ENCODE measurements at regions not wholly inside any gene's neighbourhood (a gene's known extent, or its start where the extent isn't known, plus 50 kb on each side); places are given as distances from the start of the nearest gene placed in this dataset.

DNA sequence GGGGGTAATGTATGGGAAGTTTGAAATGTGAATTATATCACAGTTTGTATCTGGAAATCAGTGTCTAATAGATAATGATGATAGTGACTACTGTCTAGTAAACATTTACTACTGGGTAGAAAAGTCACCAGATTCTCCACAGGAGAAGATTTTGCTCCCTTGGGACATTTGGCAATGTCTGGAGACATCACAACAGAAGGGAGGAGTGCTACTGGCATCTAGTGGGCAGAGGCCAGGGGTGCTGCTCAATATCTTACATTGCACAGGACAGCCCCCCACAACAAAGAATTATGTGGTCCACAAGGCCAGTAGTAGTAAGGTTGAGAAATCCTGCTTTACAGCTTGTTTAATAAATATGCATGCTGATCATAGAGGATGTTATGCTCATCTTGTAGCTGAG, 92.3 kb upstream of the PRPS1L1 start:
- Histone ChIP-seq H3K79me2 (ENCODE audit: insufficient read depth, low read length) (no peaks in the 10 kb centered on the region), H2AFZ (ENCODE audit: low read depth, low read length, poor library complexity, severe bottlenecking) (no peak overlapping the region), H3K27ac (ENCODE audit: low read depth, low read length) (no peak overlapping the region), H3K36me3 (ENCODE audit: control insufficient read depth in 1 of 2, insufficient read depth in 2 of 2, low read length in 2 of 2) (no peaks in the 10 kb centered on the region), H3K27me3 (ENCODE audit: insufficient read depth, low read length) (no peaks in the 10 kb centered on the region), H3K4me1 (ENCODE audit: control insufficient read depth in 1 of 2, insufficient read depth in 2 of 2, low read length in 2 of 2) (no peaks in the 10 kb centered on the region), H3K4me3 (replicated peaks in 1 of 2; ENCODE audit: low read depth in 1 of 2, low read length in 2 of 2) (no peak overlapping the region), H3K4me2 (ENCODE audit: low read length) (no peak overlapping the region), H3K9ac (ENCODE audit: low read length) (no peak overlapping the region), H3K9me3 (ENCODE audit: control insufficient read depth in 1 of 2, insufficient read depth in 1 of 2, low read depth in 1 of 2, low read length in 2 of 2) (no peaks in the 10 kb centered on the region), H4K20me1 (ENCODE audit: insufficient read depth) (no peaks in the 10 kb centered on the region), H3K9me2 (ENCODE audit: insufficient read depth) (no peaks in the 10 kb centered on the region)
- CTCF ChIA-PET = interaction anchor here (1.5 to 1.6 kb wide), 2 partner anchors 350 to 413 kb away, joined by 6 to 9 read pairs; no protein-coding TSS in a partner anchor
- POLR2A ChIA-PET = no interaction called here
- TF ChIP-seq EGR1 (IDR thresholded peaks at IDR 0.05; ENCODE audit: low read depth) (no peak), RAD21 (IDR thresholded peaks at IDR 0.05; ENCODE audit: low read depth) (peak; percentile 59)
- TF ChIP-seq, protein P1, sequence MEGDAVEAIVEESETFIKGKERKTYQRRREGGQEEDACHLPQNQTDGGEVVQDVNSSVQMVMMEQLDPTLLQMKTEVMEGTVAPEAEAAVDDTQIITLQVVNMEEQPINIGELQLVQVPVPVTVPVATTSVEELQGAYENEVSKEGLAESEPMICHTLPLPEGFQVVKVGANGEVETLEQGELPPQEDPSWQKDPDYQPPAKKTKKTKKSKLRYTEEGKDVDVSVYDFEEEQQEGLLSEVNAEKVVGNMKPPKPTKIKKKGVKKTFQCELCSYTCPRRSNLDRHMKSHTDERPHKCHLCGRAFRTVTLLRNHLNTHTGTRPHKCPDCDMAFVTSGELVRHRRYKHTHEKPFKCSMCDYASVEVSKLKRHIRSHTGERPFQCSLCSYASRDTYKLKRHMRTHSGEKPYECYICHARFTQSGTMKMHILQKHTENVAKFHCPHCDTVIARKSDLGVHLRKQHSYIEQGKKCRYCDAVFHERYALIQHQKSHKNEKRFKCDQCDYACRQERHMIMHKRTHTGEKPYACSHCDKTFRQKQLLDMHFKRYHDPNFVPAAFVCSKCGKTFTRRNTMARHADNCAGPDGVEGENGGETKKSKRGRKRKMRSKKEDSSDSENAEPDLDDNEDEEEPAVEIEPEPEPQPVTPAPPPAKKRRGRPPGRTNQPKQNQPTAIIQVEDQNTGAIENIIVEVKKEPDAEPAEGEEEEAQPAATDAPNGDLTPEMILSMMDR (IDR thresholded peaks at IDR 0.05 in 2 of 3, conservative IDR thresholded peaks at IDR 0.05 in 1 of 3; ENCODE audit: borderline replicate concordance in 1 of 3, insufficient read depth in 1 of 3, low read depth in 2 of 3, low read length in 2 of 3) = peak; percentile 35 to 51 (median 41); a peak in 4 of 6 replicates
- peak; percentile 3 for DNase-seq (ENCODE audit: low read depth, low spot score)
- peak; percentile 52; the same call in 1 of the 2 replicates for ATAC-seq
- RAD21 ChIA-PET (ENCODE audit: low non-redundant PET in 1 of 2, low total read pairs in 2 of 2, uncharacterized antibody in 2 of 2, unreplicated experiment in 2 of 2) = no interaction called here
- intact Hi-C loops (cut with micrococcal nuclease) = loop anchor here (1.0 to 2.0 kb wide), 2 partner anchors 351 to 413 kb away; no protein-coding TSS in a partner anchor
- BruUV-seq (replicated peaks) = no TSS peak

DNA sequence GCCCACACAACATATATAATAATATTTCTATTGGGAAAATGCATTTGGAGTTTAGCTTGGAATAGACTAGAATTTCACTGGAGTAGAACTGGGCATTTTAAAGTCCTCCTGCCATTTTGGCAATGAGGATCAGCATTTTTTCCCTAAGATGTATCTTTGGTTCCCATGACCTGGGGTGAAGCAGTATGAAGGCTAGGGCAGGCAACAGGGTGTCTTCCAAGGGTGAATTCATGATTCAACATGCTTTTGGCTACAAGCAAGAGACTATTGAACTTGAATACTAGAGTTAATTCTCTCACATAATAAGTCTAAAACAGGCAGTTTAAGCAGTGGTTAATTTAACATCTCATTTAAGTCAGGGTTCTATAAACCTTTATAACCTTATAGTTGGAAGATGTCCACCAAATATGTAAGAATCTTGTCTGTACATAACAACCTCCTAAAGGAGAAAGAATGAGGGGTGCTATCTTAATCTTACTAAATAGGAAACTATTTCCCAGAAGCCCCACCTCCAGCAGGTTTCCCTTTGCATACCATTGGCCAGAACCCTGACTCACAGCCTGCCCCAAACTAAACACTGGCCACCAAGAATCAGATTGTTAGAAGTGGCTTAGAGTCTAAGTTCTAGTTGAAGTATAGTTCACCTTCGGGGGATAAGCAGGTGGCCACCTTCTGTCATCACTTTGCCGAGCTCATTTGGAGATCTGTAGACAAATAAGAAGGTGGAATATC, 96.0 kb upstream of the PRPS1L1 start:
- intact Hi-C loops (cut with micrococcal nuclease) = no loop called here
- no peak overlapping the region for H3K4me3 ChIP-seq (replicated peaks in 1 of 2; ENCODE audit: low read depth in 1 of 2, low read length in 2 of 2)
- no peaks in the 10 kb centered on the region for H3K79me2 ChIP-seq (ENCODE audit: insufficient read depth, low read length)
- H3K4me2 ChIP-seq (ENCODE audit: low read length) = no peak overlapping the region
- no peak for DNase-seq (ENCODE audit: low read depth, low spot score)
- H3K9ac ChIP-seq (ENCODE audit: low read length) = no peak overlapping the region
- H3K27me3 ChIP-seq (ENCODE audit: insufficient read depth, low read length) = no peaks in the 10 kb centered on the region
- CTCF ChIA-PET = no interaction called here
- no peaks in the 10 kb centered on the region for H3K4me1 ChIP-seq (ENCODE audit: control insufficient read depth in 1 of 2, insufficient read depth in 2 of 2, low read length in 2 of 2)
- no peaks in the 10 kb centered on the region for H3K9me3 ChIP-seq (ENCODE audit: control insufficient read depth in 1 of 2, insufficient read depth in 1 of 2, low read depth in 1 of 2, low read length in 2 of 2)
- BruUV-seq (replicated peaks) = no TSS peak
- H3K9me2 ChIP-seq (ENCODE audit: insufficient read depth) = no peaks in the 10 kb centered on the region
- ATAC-seq = no peak
- TF ChIP-seq YY1 (IDR thresholded peaks at IDR 0.05; ENCODE audit: extremely low read depth, insufficient replicate concordance, low read depth, low read length) = no peak
- no peak for TF ChIP-seq TCF7L2 (IDR thresholded peaks at IDR 0.05; ENCODE audit: borderline replicate concordance, extremely low read depth, insufficient read depth, insufficient read length)
- TF ChIP-seq CEBPB (IDR thresholded peaks at IDR 0.05; ENCODE audit: low read depth) = no peak
- TF ChIP-seq, protein P1 (IDR thresholded peaks at IDR 0.05 in 2 of 3, conservative IDR thresholded peaks at IDR 0.05 in 1 of 3; ENCODE audit: borderline replicate concordance in 1 of 3, insufficient read depth in 1 of 3, low read depth in 2 of 3, low read length in 2 of 3) = no peak
- no peak for TF ChIP-seq JUND (IDR thresholded peaks at IDR 0.05)
- no peak for TF ChIP-seq POLR2A (IDR thresholded peaks at IDR 0.05; ENCODE audit: borderline replicate concordance, extremely low read depth, insufficient read depth, insufficient read length)
- TF ChIP-seq, protein P2, sequence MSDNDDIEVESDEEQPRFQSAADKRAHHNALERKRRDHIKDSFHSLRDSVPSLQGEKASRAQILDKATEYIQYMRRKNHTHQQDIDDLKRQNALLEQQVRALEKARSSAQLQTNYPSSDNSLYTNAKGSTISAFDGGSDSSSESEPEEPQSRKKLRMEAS (IDR thresholded peaks at IDR 0.05) = no peak
- RAD21 ChIA-PET (ENCODE audit: low non-redundant PET in 1 of 2, low total read pairs in 2 of 2, uncharacterized antibody in 2 of 2, unreplicated experiment in 2 of 2) = no interaction called here
- no peaks in the 10 kb centered on the region for H4K20me1 ChIP-seq (ENCODE audit: insufficient read depth)
- H3K27ac ChIP-seq (ENCODE audit: low read depth, low read length) = no peak overlapping the region
- H3K36me3 ChIP-seq (ENCODE audit: control insufficient read depth in 1 of 2, insufficient read depth in 2 of 2, low read length in 2 of 2) = no peaks in the 10 kb centered on the region
- no peak overlapping the region for H2AFZ ChIP-seq (ENCODE audit: low read depth, low read length, poor library complexity, severe bottlenecking)
- POLR2A ChIA-PET = no interaction called here
